HCT116 (cell line): ENCODE measurements at regions not wholly inside any gene's neighbourhood (a gene's known extent, or its start where the extent isn't known, plus 50 kb on each side); places are given as distances from the start of the nearest gene placed in this dataset.

ENCODE experiments used
- ATAC-seq: fragments of 200-7000 bp; cut with Tn5 transposase; 2 replicates; pipeline ENCODE4 v1.9.1; 2020; ENCODE audit warnings: mild to moderate bottlenecking, moderate library complexity
- BruUV-seq: library from RNA; stranded (reverse); fragments of 400-500 nt; replicated peaks from 2 replicates; lab custom pipeline; 2021; lab: Mats Ljungman, UMichigan
- CTCF ChIA-PET: fragments of 300-600 bp; sonication (Branson Sonifier 250); formaldehyde crosslinking; loops from one replicate; lab custom pipeline; 2021; ENCODE audit warnings: antibody characterized with exemption; lab: Charles Lee
- POLR2A ChIA-PET: fragments of 300-600, 350-600 bp; sonication (Branson Sonifier 250); formaldehyde crosslinking; loops from one replicate; lab custom pipeline; 2021; ENCODE audit warnings: antibody characterized with exemption; lab: Charles Lee
- RAD21 ChIA-PET, 2 experiments: fragments of 300-600 bp; sonication (Branson Sonifier 250); formaldehyde crosslinking; loops; one replicate each; lab custom pipeline; 2023; ENCODE audit warnings: low total read pairs in 2 of 2; ENCODE audit not compliant: uncharacterized antibody in 2 of 2, unreplicated experiment in 2 of 2, low non-redundant PET in 1 of 2; lab: Charles Lee
- DNase-seq: peaks from one replicate; pipeline ENCODE4 v3.0.0-alpha.2; 2010; ENCODE audit warnings: low read depth, low spot score
- H2AFZ ChIP-seq: fragments of 200-600 bp; shearing (Covaris generic), sonication (generic); 2 replicates; pipeline ENCODE4 v1.6.1; 2017; ENCODE audit warnings: low read depth, mixed run types, mixed read lengths, antibody characterized with exemption, low read length; ENCODE audit not compliant: poor library complexity, severe bottlenecking
- H3K27ac ChIP-seq: 2 replicates; pipeline ENCODE4 v1.5.1; 2012; ENCODE audit warnings: low read depth, low read length
- H3K27me3 ChIP-seq: fragments of 200-600 bp; sonication (generic); 2 replicates; pipeline ENCODE4 v1.6.1; 2016; ENCODE audit warnings: mixed run types, low read length, mixed read lengths; ENCODE audit not compliant: insufficient read depth
- H3K36me3 ChIP-seq, 2 experiments: fragments of 200-500 bp in 1 of 2; fragments of 200-600 bp in 1 of 2; sonication (Bioruptor generic) in 1 of 2; sonication (generic) in 1 of 2; 2 replicates each; pipeline versions ENCODE4 v1.5.1 to v1.6.1; 2014 to 2016; ENCODE audit warnings: low read length in 2 of 2, inconsistent platforms in 1 of 2, mixed read lengths in 1 of 2, mixed run types in 1 of 2; ENCODE audit not compliant: insufficient read depth in 2 of 2, control insufficient read depth in 1 of 2
- H3K4me1 ChIP-seq, 2 experiments: fragments of 200-600 bp in 1 of 2; sonication (generic) in 1 of 2; 2 replicates each; pipeline versions ENCODE4 v1.5.1 to v1.6.1; 2012 to 2017; ENCODE audit warnings: low read length in 2 of 2, inconsistent platforms in 1 of 2, mild to moderate bottlenecking in 1 of 2, mixed read lengths in 1 of 2, mixed run types in 1 of 2, moderate library complexity in 1 of 2; ENCODE audit not compliant: insufficient read depth in 2 of 2, control insufficient read depth in 1 of 2
- H3K4me2 ChIP-seq: fragments of 200-600 bp; sonication (generic); 2 replicates; pipeline ENCODE4 v1.6.1; 2017; ENCODE audit warnings: mixed run types, low read length, mixed read lengths
- H3K4me3 ChIP-seq, 2 experiments: fragments of 200-600 bp in 1 of 2; sonication (generic) in 1 of 2; replicated peaks in 1 of 2; 2 replicates each; pipeline ENCODE4 v1.5.1; 2011 to 2016; ENCODE audit warnings: low read length in 2 of 2, control low read depth in 1 of 2, low read depth in 1 of 2, mild to moderate bottlenecking in 1 of 2, mixed read lengths in 1 of 2, mixed run types in 1 of 2
- H3K79me2 ChIP-seq: fragments of 200-600 bp; sonication (generic); 2 replicates; pipeline ENCODE4 v1.6.1; 2017; ENCODE audit warnings: mild to moderate bottlenecking, mixed run types, low read length, moderate library complexity, mixed read lengths; ENCODE audit not compliant: insufficient read depth
- H3K9ac ChIP-seq: fragments of 200-600 bp; sonication (generic); 2 replicates; pipeline ENCODE4 v1.6.1; 2016; ENCODE audit warnings: low read length, mixed read lengths
- H3K9me2 ChIP-seq: fragments of 200-600 bp; sonication (generic), shearing (Covaris generic); 2 replicates; pipeline ENCODE4 v1.6.1; 2017; ENCODE audit warnings: mixed run types, mild to moderate bottlenecking, moderate library complexity; ENCODE audit not compliant: insufficient read depth
- H3K9me3 ChIP-seq, 2 experiments: fragments of 200-500 bp in 1 of 2; fragments of 200-600 bp in 1 of 2; sonication (Bioruptor generic) in 1 of 2; sonication (generic) in 1 of 2; 2 replicates each; pipeline ENCODE4 v1.6.1; 2014 to 2017; ENCODE audit warnings: low read length in 2 of 2, mixed read lengths in 2 of 2, inconsistent platforms in 1 of 2, low read depth in 1 of 2, mild to moderate bottlenecking in 1 of 2, mixed run types in 1 of 2, moderate library complexity in 1 of 2; ENCODE audit not compliant: control insufficient read depth in 1 of 2, insufficient read depth in 1 of 2
- H4K20me1 ChIP-seq: fragments of 200-600 bp; sonication (generic), shearing (Covaris generic); 2 replicates; pipeline ENCODE4 v1.6.1; 2017; ENCODE audit warnings: mixed run types, mild to moderate bottlenecking, moderate library complexity; ENCODE audit not compliant: insufficient read depth
- CBX3 ChIP-seq: IDR thresholded peaks from 2 replicates; pipeline ENCODE4 v1.6.1; 2012; ENCODE audit warnings: low read depth
- CEBPB ChIP-seq: IDR thresholded peaks from 2 replicates; pipeline ENCODE4 v1.6.1; 2012; ENCODE audit warnings: low read depth
- EGR1 ChIP-seq: IDR thresholded peaks from 2 replicates; pipeline ENCODE4 v1.6.1; 2012; ENCODE audit warnings: low read depth
- EZH2 ChIP-seq: fragments of 200-600 bp; sonication (generic); IDR thresholded peaks from 2 replicates; pipeline ENCODE4 v1.6.1; 2017; ENCODE audit warnings: antibody characterized with exemption, mixed run types
- EZH2phosphoT487 ChIP-seq: fragments of 200-600 bp; IDR thresholded peaks from 2 replicates; pipeline ENCODE4 v1.6.1; 2018; ENCODE audit warnings: antibody characterized with exemption, borderline replicate concordance
- FOSL1 ChIP-seq: IDR thresholded peaks from 2 replicates; pipeline ENCODE4 v1.6.1; 2012; ENCODE audit warnings: low read depth
- JUND ChIP-seq: IDR thresholded peaks from 2 replicates; pipeline ENCODE4 v1.6.1; 2012
- MAX ChIP-seq: IDR thresholded peaks from 2 replicates; pipeline ENCODE4 v1.6.1; 2012
- POLR2A ChIP-seq: IDR thresholded peaks from 2 replicates; pipeline ENCODE4 v1.7.0; 2011; ENCODE audit warnings: borderline replicate concordance; ENCODE audit not compliant: insufficient read depth, insufficient read length; ENCODE audit errors: extremely low read depth
- POLR2AphosphoS5 ChIP-seq: IDR thresholded peaks from 2 replicates; pipeline ENCODE4 v1.6.1; 2011; ENCODE audit warnings: mild to moderate bottlenecking, low read depth, low read length, moderate library complexity
- REST ChIP-seq: IDR thresholded peaks from 2 replicates; pipeline ENCODE4 v1.6.1; 2012; ENCODE audit warnings: low read depth
- SIN3A ChIP-seq: IDR thresholded peaks from 2 replicates; pipeline ENCODE4 v1.6.1; 2012; ENCODE audit warnings: low read depth
- SP1 ChIP-seq: IDR thresholded peaks from 2 replicates; pipeline ENCODE4 v1.6.1; 2012; ENCODE audit warnings: low read depth
- SRF ChIP-seq: IDR thresholded peaks from 2 replicates; pipeline ENCODE4 v1.6.1; 2012; ENCODE audit warnings: low read depth
- TCF7L2 ChIP-seq: IDR thresholded peaks from 2 replicates; pipeline ENCODE4 v1.7.0; 2011; ENCODE audit warnings: borderline replicate concordance, inconsistent platforms; ENCODE audit not compliant: insufficient read depth, insufficient read length; ENCODE audit errors: extremely low read depth
- YY1 ChIP-seq: IDR thresholded peaks from 2 replicates; pipeline ENCODE4 v1.6.1; 2011; ENCODE audit warnings: low read length, low read depth, moderate library complexity, mild to moderate bottlenecking; ENCODE audit not compliant: insufficient replicate concordance; ENCODE audit errors: extremely low read depth
- ZNF274 ChIP-seq: fragments of 200-500 bp; sonication (Bioruptor generic); IDR thresholded peaks from 2 replicates; pipeline ENCODE4 v1.6.1; 2014; ENCODE audit warnings: mild to moderate bottlenecking, low read depth, low read length, inconsistent platforms
- intact Hi-C: fragments of 100-400 bp; cut with micrococcal nuclease; formaldehyde crosslinking; loops from 2 replicates; pipeline ENCODE4 v1.10.0; 2022

- RAD21 ChIA-PET = no interaction called here
- POLR2A ChIA-PET = no interaction called here
- CTCF ChIA-PET = no interaction called here
Measured at GRCh38 chr16:86692426-86692825, 114.1 kb downstream of the FOXL1 start.

More at GRCh38 chr16:86692426-86692825, 114.1 kb downstream of the FOXL1 start:
- no TSS peak for BruUV-seq
- Histone ChIP-seq H3K27ac (no peak overlapping the region), H4K20me1 (no peaks in the 10 kb centered on the region), H3K9ac (no peak overlapping the region), H3K4me3 (no peak overlapping the region), H3K4me2 (no peak overlapping the region), H2AFZ (no peak overlapping the region), H3K9me2 (no peaks in the 10 kb centered on the region), H3K4me1 (no peaks in the 10 kb centered on the region), H3K27me3 (peaks cover 16% of the 10 kb centered on the region; the same call in 1 of the 2 replicates), H3K79me2 (no peaks in the 10 kb centered on the region), H3K36me3 (no peaks in the 10 kb centered on the region), H3K9me3 (no peaks in the 10 kb centered on the region)
- no peak for ATAC-seq
- TF ChIP-seq SIN3A = no peak
- TF ChIP-seq POLR2A = no peak
- TF ChIP-seq MAX = no peak
- TF ChIP-seq EZH2 = no peak
- no peak for TF ChIP-seq POLR2AphosphoS5
- no peak for TF ChIP-seq JUND
- no peak for TF ChIP-seq CEBPB
- TF ChIP-seq CBX3 = no peak
- no peak for TF ChIP-seq SRF
- no peak for TF ChIP-seq TCF7L2
- no peak for TF ChIP-seq FOSL1
- TF ChIP-seq SP1 = no peak
- no peak for TF ChIP-seq YY1
- TF ChIP-seq ZNF274 = no peak
- TF ChIP-seq EZH2phosphoT487 = no peak
- TF ChIP-seq EGR1 = no peak
- no peak for TF ChIP-seq REST
- no peak for DNase-seq
- intact Hi-C loops = no loop called here
